HG02763 (cell line): ENCODE measurements at regions not wholly inside any gene's neighbourhood (a gene's known extent, or its start where the extent isn't known, plus 50 kb on each side); places are given as distances from the start of the nearest gene placed in this dataset.

Source experiments
- ATAC-seq: cut with Tn5 transposase; IDR thresholded peaks from one replicate; pipeline ENCODE4 v1.9.1; 2021; ENCODE audit warnings: mild to moderate bottlenecking, moderate library complexity; ENCODE audit not compliant: unreplicated experiment

GRCh38 chr1:8204826-8205225 lies 113.1 kb upstream of the SLC45A1 start:
- ATAC-seq = no peak

- ATAC-seq = no peak
Observed at GRCh38 chr1:8203551-8203950, 114.4 kb upstream of the SLC45A1 start.

- no peak for ATAC-seq
Observed at GRCh38 chr1:8203056-8203455, 114.9 kb upstream of the SLC45A1 start.

GRCh38 chr1:8202182-8202905 lies 115.6 kb upstream of the SLC45A1 start:
- ATAC-seq = no peak

- no peak for ATAC-seq
Observed at GRCh38 chr1:8201331-8201861, 116.5 kb upstream of the SLC45A1 start.

- ATAC-seq = no peak
Observed at GRCh38 chr1:8200317-8201115, 117.4 kb upstream of the SLC45A1 start.

- ATAC-seq = no peak
Observed at GRCh38 chr1:8198522-8198921, 119.4 kb upstream of the SLC45A1 start.

- no peak for ATAC-seq
Observed at GRCh38 chr1:8197493-8198282, 120.2 kb upstream of the SLC45A1 start.

GRCh38 chr1:8194481-8195227 lies 123.3 kb upstream of the SLC45A1 start:
- no peak for ATAC-seq

GRCh38 chr1:8193840-8194406 lies 124.0 kb upstream of the SLC45A1 start:
- no peak for ATAC-seq

GRCh38 chr1:8191474-8191873 lies 126.4 kb upstream of the SLC45A1 start:
- no peak for ATAC-seq

- no peak for ATAC-seq
Observed at GRCh38 chr1:8189931-8190483, 127.9 kb upstream of the SLC45A1 start.

- no peak for ATAC-seq
Observed at GRCh38 chr1:8185400-8185799, 132.5 kb upstream of the SLC45A1 start.

- no peak for ATAC-seq
Observed at GRCh38 chr1:8184301-8184700, 133.6 kb upstream of the SLC45A1 start.

GRCh38 chr1:8182034-8182761 lies 135.7 kb upstream of the SLC45A1 start:
- ATAC-seq = no peak

- ATAC-seq = no peak
Observed at GRCh38 chr1:8179132-8179793, 138.7 kb upstream of the SLC45A1 start.

GRCh38 chr1:8176279-8176678 lies 141.6 kb upstream of the SLC45A1 start:
- ATAC-seq = no peak

- ATAC-seq = no peak
Observed at GRCh38 chr1:8174807-8175206, 143.1 kb upstream of the SLC45A1 start.
